OCI-M2 (cell line): ENCODE measurements at regions not wholly inside any gene's neighbourhood (a gene's known extent, or its start where the extent isn't known, plus 50 kb on each side); places are given as distances from the start of the nearest gene placed in this dataset.

Experiments used
- DNase-seq: peaks from one replicate; lab custom pipeline; 2025; ENCODE audit not compliant: unreplicated experiment; lab: John Stamatoyannopoulos, UW

DNA sequence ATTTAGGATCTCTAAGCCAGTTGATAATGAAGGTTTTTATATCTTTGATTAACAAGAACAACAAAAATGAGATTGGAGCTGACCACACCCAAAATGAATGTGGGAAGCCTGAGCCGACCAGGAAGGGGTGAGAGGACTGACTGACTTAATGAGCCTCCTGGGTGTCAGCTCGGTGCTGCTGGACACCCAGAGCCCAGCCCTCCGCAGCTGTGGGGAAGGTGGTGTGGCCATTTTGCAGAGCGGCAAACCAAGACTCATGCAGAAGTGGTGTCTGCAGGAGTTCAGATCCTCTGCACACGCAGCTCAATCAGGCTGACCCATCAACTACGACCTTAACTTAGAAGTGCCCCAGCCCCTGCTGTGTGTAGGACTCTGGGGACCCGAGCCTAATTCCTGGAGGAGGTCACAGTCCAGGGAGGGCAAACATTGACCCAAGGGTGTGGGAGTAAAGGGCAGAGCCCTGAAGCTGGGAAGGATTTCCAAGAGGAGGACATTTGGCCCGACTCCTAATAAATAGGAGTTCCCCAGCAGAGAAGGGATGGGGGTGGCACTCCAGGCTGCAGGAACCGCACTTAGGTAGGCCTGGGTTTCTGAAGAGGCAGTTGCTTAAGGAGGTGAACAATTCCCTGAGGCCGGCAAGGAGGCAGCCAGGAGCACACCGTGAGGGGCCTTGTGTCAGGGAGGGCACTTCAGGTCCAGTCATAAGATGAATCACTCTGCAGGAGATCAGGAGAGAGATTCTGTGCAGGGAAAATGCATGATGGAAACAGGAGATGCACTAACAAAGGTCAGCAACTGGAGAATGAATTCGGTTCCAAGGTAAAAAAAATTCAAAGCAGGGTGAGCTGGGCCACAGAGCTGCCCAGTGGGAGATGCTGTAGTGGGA lies 197.1 kb upstream of the TPM1 start:
- no peak for DNase-seq

GRCh38 chr15:62846131-62846804 lies 196.3 kb upstream of the TPM1 start:
- no peak for DNase-seq

- DNase-seq: no peak
Measured at GRCh38 chr15:62846805-62847495, 195.6 kb upstream of the TPM1 start.

GRCh38 chr15:62847900-62848489 lies 194.6 kb upstream of the TPM1 start:
- DNase-seq: no peak

DNA sequence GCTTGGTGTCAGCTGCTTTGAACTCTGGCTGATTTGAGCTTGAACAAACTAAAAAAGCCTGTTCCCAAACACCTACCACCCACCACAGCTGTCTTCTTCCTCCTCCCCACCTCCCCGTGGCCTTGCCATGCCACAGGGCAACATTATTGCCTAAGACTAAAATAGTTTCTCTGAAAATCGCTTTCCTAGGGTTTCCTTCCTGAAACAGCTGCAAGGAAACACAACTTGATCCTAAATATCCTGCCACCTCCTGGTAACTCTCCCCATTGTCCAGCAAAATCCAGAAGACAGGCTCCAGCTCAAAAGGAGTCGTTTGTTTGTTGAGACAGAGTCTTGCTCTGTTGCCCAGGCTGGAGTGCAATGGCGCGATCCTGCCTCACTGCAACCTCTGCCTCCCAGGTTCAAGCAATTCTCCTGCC lies 193.9 kb upstream of the TPM1 start:
- DNase-seq: no peak

DNA sequence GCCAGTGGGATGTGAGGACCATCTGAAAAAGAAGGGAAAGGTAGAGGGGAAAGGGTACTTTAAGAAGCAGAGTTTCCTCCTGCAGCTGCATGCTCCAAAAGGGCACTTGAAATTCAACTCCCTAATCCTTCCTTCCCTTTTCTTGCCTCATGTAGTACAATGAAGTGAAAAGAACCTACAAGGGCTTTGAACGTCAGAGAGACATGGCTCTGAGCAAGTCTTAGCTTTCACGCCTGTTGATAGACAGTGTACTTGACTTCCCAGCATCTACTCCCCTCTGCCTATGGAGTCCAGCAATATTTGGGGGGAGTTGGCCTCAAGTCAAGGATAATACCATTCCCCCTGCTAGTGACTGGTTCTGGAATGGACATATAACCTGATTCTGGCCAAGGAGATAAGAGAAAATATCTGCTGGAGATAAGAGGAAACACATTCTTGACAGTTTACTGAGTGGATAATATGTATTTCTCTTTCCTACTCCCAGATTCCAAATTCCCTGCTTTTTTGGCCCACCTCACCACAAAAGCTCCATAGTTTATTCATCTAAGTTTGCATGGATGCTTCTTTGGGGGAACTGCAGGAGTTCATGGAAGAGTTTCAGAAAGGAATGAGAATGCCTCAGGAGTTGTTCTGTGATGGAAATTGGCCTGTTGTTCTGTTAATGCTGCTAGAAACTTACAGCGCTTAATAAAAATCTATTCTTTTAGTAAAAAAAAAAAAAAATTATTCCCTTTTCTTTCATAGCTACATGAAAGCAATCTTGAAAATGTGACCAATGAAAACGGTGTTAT lies 193.0 kb upstream of the TPM1 start:
- DNase-seq: no peak

GRCh38 chr15:62850318-62850717 lies 192.2 kb upstream of the TPM1 start:
- DNase-seq: no peak

- DNase-seq: no peak
Measured at GRCh38 chr15:62850791-62851291, 191.7 kb upstream of the TPM1 start.

- no peak for DNase-seq
Measured at GRCh38 chr15:62853114-62853840, 189.3 kb upstream of the TPM1 start.

DNA sequence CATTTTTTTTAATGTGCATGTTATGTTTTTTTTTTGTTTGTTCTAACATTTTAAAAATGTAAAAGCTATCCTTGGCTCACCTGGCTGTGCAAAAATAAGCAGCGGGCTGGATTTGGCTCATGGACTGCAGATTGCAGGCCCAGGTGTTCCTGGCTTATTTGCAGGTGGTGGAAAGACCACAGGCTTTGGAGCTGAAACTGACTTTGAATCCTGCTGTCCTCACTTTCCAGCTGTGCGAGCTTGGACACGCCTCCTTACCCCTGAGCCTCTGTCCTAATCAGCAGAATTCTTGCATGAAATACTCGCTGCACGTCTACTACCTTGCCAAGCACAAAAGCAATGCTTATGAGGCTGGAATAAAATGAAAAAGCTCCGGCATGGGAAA lies 188.7 kb upstream of the TPM1 start:
- DNase-seq: no peak

GRCh38 chr15:62854420-62855084 lies 188.0 kb upstream of the TPM1 start:
- DNase-seq: no peak

GRCh38 chr15:62855085-62855476 lies 187.5 kb upstream of the TPM1 start:
- DNase-seq: no peak

DNA sequence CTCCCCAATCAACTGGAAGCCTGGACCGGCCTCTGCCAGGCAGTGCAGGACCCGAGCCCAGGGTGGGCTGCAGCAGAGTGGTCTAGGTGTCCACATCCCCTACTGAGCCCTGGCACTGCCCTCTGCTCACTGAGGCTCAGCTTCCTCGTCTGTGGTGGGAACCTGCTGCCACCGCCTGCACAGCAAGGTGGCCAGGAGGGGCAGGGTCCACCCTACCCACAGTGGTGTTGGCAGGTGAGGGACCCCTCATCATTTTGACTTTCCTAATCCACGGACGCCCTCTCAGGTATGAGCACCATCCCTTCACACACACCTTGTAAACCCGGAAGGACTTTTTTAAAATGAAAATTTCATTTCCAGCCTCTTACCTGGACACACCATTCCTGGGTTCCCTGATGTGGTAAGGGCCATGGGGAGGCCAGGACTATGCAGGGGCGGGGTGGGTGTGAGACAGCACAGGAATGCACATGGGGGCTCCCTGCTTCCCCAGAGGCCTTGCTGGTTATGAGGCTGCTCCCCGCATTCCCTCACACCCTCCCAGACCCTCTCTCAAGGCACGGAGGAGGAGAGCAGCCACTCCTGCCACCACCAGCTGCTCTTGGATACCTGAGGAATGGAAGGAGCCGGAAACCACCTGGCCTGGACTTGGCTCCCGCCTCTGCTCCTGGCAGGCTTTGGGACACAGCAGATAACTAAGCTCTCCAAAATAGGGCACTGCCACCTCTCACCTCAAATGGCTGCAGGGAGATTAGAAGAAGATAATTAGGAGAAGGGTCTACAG lies 185.9 kb upstream of the TPM1 start:
- DNase-seq: no peak

GRCh38 chr15:62857411-62857853 lies 185.1 kb upstream of the TPM1 start:
- no peak for DNase-seq

DNA sequence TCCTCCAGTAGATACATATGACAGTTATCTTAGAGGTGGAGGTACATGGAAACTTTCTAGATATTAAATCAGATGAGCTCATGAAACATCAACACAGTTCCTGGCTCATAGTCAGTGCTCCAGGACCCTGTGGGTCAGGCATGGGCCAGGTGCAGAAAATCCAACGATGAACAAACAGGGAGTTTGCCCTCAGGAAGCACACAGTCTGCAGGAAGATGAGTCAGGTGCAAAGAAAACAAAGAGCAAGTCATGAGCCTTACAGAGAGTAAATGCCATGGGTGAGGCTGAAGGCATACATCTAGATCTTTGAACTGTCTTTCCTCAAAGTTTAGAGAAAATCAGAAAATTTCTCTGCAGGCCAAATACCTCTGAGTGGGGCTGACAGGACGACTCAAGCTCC lies 184.2 kb upstream of the TPM1 start:
- DNase-seq: no peak

GRCh38 chr15:62862717-62863116 lies 179.8 kb upstream of the TPM1 start:
- DNase-seq: no peak

DNA sequence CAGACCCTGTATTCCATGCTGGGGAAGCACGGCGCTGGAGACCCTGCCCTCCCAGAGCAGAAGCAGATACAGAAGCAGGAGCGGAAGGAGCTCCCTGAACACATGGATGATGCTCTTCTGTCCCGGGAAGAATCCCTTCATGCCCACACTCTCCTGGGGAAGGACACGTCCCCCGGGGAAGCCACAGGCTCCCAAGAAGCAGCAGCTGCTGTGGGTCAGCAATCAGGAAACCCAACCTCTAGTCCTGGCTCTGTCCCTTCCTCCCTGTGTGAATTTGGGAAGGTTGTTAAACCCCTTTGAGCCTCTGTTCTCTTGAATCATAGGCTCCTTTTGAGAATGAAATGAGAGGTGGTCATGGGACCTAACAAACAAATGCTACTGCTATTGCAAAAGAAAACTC lies 176.2 kb upstream of the TPM1 start:
- no peak for DNase-seq

DNA sequence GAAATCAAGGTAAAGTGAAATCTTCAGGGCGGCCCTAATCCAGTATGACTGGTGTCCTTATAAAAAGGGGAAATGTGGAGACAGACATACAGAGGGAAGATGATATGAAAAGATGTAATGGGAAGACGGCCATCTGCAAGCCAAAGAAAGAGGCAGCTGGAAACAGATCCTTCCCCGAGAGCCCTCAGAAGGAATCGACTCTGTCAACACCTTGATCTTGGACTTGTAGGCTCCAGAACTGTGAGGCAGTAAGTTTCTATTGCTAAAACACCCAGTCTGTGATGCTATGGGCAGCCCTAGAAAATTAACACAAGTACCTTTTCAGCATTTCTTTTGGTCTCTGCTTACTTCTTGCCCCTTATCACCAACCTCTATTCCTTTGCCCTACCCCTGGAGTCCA lies 174.7 kb upstream of the TPM1 start:
- DNase-seq: no peak

- DNase-seq: no peak
Measured at GRCh38 chr15:62868507-62868906, 174.0 kb upstream of the TPM1 start.
